ENCODE measurements at regions not wholly inside any gene's neighbourhood (a gene's known extent, or its start where the extent isn't known, plus 50 kb on each side); places are given as distances from the start of the nearest gene placed in this dataset.

DNA sequence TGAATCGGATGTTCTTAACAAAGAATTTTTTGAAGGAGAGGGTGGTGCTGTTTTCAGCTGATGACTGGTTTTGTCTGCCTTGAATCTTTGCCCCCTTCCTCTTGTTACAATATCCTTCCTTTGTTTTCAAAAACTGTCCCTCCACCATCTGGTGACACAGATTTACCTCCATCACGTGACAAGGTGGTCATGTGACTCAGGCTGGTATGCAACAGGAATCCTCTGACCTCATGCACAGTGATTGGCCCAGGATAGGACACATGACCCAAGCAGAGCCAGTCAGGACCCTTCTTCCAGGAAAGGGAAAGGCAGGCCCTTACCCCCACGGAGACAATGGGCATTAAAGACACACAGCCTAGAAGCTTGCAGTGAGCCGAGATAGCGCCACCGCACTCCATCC is 84.7 kb upstream of the MC3R start:
- H3K79me2 ChIP-seq (replicated peaks; ENCODE audit: insufficient read depth) = no peaks in the 10 kb centered on the region
- H3K36me3 ChIP-seq (ENCODE audit: insufficient read depth) = peaks cover 3% of the 10 kb centered on the region; the same call in 1 of the 2 replicates
- no peak for DNase-seq (ENCODE audit: low spot score)
- no peak overlapping the region for H2AFZ ChIP-seq
- Mint-ChIP-seq H3K27ac (no peak overlapping the region), H3K36me3 (ENCODE audit: low read depth) (peaks cover 38% of the 10 kb centered on the region), H3K9me3 (peaks cover 98% of the 10 kb centered on the region), H3K4me1 (no peaks in the 10 kb centered on the region), H3K27me3 (ENCODE audit: insufficient read depth, low read depth, poor library complexity) (peaks cover 5% of the 10 kb centered on the region), H3K4me3 (no peak overlapping the region)
- ATAC-seq = no peak
- H3K27me3 ChIP-seq (ENCODE audit: insufficient read depth) = no peaks in the 10 kb centered on the region
- no peaks in the 10 kb centered on the region for H4K20me1 ChIP-seq (replicated peaks; ENCODE audit: insufficient read depth)
- no peak for TF ChIP-seq POLR2AphosphoS5 (IDR thresholded peaks at IDR 0.05; ENCODE audit: low read depth)
- H3K4me1 ChIP-seq (ENCODE audit: insufficient read depth) = no peaks in the 10 kb centered on the region
- no peak overlapping the region for H3K4me2 ChIP-seq
- H3F3A ChIP-seq (replicated peaks; ENCODE audit: low read depth) = no peaks in the 10 kb centered on the region
- no peak overlapping the region for H3K4me3 ChIP-seq
- no peaks in the 10 kb centered on the region for H3K9me2 ChIP-seq (ENCODE audit: insufficient read depth)
- H3K27ac ChIP-seq (ENCODE audit: low read depth) = no peak overlapping the region

DNA sequence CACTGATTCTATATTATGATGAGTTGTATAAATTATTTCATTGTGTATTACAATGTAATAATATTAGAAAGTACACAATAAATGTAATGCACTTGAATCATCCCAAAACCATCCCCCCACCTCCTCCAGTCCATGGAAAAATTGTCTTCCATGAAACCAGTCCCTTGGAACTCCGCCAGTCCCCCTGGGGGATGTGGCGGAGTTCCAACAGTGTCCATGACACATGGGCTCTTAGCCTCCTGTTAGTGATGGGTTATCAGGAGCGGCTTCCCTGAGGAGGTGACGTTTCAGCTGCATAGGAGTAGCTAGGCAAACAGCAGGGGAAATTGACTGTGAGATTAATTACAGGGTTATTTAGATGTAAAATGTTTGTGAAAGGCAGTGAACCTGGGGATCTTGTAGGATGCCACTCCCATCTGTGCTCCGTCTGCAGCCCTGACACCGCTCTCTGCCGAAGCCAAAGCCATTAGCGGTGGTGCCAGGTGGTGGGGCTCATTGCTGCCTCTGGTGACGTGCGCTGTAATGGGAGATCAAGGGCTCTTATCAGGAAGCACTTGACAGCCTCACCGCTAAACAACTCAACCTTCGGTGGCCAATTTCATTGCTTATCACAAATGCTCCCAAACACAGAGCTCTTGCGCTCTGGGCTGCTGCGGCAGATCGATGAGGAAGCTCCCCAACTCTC is 81.6 kb upstream of the MC3R start:
- peaks cover 100% of the 10 kb centered on the region for H3K9me3 Mint-ChIP-seq
- no peak overlapping the region for H3K27ac Mint-ChIP-seq
- no peak for DNase-seq (ENCODE audit: low spot score)
- H4K20me1 ChIP-seq (replicated peaks; ENCODE audit: insufficient read depth) = no peaks in the 10 kb centered on the region
- H3K4me3 Mint-ChIP-seq = no peak overlapping the region
- ATAC-seq = no peak
- H3K27me3 ChIP-seq (ENCODE audit: insufficient read depth) = no peaks in the 10 kb centered on the region
- H3K4me1 Mint-ChIP-seq = no peaks in the 10 kb centered on the region
- no peaks in the 10 kb centered on the region for H3K4me1 ChIP-seq (ENCODE audit: insufficient read depth)
- H2AFZ ChIP-seq = no peak overlapping the region
- peaks cover 1% of the 10 kb centered on the region for H3K27me3 Mint-ChIP-seq (ENCODE audit: insufficient read depth, low read depth, poor library complexity)
- H3K9me2 ChIP-seq (ENCODE audit: insufficient read depth) = no peaks in the 10 kb centered on the region
- H3K36me3 ChIP-seq (ENCODE audit: insufficient read depth) = peaks cover 3% of the 10 kb centered on the region; the same call in 1 of the 2 replicates
- H3K4me2 ChIP-seq = no peak overlapping the region
- H3K4me3 ChIP-seq = no peak overlapping the region
- TF ChIP-seq, protein P1, sequence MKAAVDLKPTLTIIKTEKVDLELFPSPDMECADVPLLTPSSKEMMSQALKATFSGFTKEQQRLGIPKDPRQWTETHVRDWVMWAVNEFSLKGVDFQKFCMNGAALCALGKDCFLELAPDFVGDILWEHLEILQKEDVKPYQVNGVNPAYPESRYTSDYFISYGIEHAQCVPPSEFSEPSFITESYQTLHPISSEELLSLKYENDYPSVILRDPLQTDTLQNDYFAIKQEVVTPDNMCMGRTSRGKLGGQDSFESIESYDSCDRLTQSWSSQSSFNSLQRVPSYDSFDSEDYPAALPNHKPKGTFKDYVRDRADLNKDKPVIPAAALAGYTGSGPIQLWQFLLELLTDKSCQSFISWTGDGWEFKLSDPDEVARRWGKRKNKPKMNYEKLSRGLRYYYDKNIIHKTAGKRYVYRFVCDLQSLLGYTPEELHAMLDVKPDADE (IDR thresholded peaks at IDR 0.05) = no peak
- TF ChIP-seq EZH2 (IDR thresholded peaks at IDR 0.05; ENCODE audit: low read depth, unreplicated experiment) = no peak
- no peak for TF ChIP-seq STAT1 (IDR thresholded peaks at IDR 0.05; ENCODE audit: unreplicated experiment)
- TF ChIP-seq POLR2AphosphoS5 (IDR thresholded peaks at IDR 0.05; ENCODE audit: low read depth) = no peak
- no peak for TF ChIP-seq EZH2phosphoT487 (IDR thresholded peaks at IDR 0.05; ENCODE audit: unreplicated experiment)
- TF ChIP-seq NANOG (IDR thresholded peaks at IDR 0.05; ENCODE audit: borderline replicate concordance) = no peak
- no peak for TF ChIP-seq JUNB (IDR thresholded peaks at IDR 0.05; ENCODE audit: unreplicated experiment)
- no peak for TF ChIP-seq ZNF114 (CRISPR knock-in tag; IDR thresholded peaks at IDR 0.05)
- no peak overlapping the region for H3K27ac ChIP-seq (ENCODE audit: low read depth)
- no peaks in the 10 kb centered on the region for H3F3A ChIP-seq (replicated peaks; ENCODE audit: low read depth)
- no peaks in the 10 kb centered on the region for H3K79me2 ChIP-seq (replicated peaks; ENCODE audit: insufficient read depth)
- peaks cover 43% of the 10 kb centered on the region for H3K36me3 Mint-ChIP-seq (ENCODE audit: low read depth)

Measured in GM23338 (cell line).